Spleen (tissue), 7 donors: ENCODE measurements at regions not wholly inside any gene's neighbourhood (a gene's known extent, or its start where the extent isn't known, plus 50 kb on each side); places are given as distances from the start of the nearest gene placed in this dataset.

Experiments used
- POLR2AphosphoS5 ChIP-seq, 3 donors: sonication (generic); formaldehyde crosslinking; IDR thresholded peaks; one replicate each; pipeline ENCODE4 v1.5.1; 2017; ENCODE audit warnings: antibody characterized with exemption in 3 of 3
- TF ChIP-seq, protein P1 (sequence below), 11 experiments: fragments of 200-600 bp in 7 of 11; fragments of 450-650 bp in 4 of 11; sonication (generic) in 4 of 11; IDR thresholded peaks in 8 of 11; conservative IDR thresholded peaks in 3 of 11; 1 replicate in 7 of 11; 2 replicates in 4 of 11; pipeline versions ENCODE4 v1.4.0 to v1.8.0; 2016 to 2021; ENCODE audit warnings: antibody characterized with exemption in 11 of 11, inconsistent platforms in 4 of 11, mild to moderate bottlenecking in 1 of 11
- donor health status: DM: no; HTN: no; CAD: no; lungs with moderate emphysema.
- donor health status: DM: no; HTN: no; CAD: no.
- donor health status: DM: no; HTN: no; CAD: no.

DNA sequence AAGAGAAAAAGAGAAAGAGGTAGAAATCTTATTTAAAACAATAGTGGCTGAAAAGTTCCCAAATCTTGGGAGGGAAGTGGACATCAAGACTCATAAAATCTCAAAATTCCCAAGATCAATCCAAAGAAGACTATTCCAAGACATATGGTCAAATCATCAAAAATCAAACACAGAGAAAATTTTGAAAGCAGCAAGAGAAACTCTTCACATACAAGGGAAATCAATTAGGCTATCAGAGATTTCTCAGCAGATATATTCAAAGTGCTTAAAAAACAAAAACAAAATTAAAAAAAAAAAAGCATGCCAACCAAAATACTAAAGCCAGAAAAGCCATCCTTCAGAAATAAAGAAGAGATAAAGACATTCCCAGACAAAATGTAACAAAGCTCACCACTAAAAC is 52.6 kb upstream of the RALGPS2 start:
- no peak for TF ChIP-seq POLR2AphosphoS5 (IDR thresholded peaks at IDR 0.05)
- TF ChIP-seq, protein P1, sequence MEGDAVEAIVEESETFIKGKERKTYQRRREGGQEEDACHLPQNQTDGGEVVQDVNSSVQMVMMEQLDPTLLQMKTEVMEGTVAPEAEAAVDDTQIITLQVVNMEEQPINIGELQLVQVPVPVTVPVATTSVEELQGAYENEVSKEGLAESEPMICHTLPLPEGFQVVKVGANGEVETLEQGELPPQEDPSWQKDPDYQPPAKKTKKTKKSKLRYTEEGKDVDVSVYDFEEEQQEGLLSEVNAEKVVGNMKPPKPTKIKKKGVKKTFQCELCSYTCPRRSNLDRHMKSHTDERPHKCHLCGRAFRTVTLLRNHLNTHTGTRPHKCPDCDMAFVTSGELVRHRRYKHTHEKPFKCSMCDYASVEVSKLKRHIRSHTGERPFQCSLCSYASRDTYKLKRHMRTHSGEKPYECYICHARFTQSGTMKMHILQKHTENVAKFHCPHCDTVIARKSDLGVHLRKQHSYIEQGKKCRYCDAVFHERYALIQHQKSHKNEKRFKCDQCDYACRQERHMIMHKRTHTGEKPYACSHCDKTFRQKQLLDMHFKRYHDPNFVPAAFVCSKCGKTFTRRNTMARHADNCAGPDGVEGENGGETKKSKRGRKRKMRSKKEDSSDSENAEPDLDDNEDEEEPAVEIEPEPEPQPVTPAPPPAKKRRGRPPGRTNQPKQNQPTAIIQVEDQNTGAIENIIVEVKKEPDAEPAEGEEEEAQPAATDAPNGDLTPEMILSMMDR (IDR thresholded peaks at IDR 0.05 in 8 of 11, conservative IDR thresholded peaks at IDR 0.05 in 3 of 11) = no peak
